ENCODE measurements at regions not wholly inside any gene's neighbourhood (a gene's known extent, or its start where the extent isn't known, plus 50 kb on each side); places are given as distances from the start of the nearest gene placed in this dataset.

DNA sequence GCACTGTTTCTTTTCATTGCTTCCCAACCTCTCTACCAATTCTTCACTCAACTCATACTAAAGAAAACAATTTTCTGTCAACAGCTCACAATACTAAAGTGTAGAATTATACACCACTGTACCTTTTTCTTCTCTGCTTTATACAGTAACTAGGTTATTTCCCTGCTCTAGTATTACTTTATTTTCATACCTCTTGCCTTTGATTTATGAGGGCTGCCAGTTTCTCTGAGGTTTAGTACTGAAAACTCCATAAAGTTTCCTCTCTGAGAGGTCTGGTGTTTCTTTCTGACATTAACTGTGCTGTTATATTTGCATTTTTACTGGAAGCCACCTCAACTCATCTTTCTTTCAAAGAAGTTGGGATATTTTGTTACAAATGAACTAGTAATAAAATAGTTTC, 63.0 kb upstream of the GRIP1 start:
- no peaks in the 10 kb centered on the region for H3K4me1 ChIP-seq (ENCODE audit: insufficient read depth, low read length)
- TF ChIP-seq EZH2 (IDR thresholded peaks at IDR 0.05; ENCODE audit: borderline replicate concordance, low read depth, low read length, severe bottlenecking), result no peak
- TF ChIP-seq, protein P1, sequence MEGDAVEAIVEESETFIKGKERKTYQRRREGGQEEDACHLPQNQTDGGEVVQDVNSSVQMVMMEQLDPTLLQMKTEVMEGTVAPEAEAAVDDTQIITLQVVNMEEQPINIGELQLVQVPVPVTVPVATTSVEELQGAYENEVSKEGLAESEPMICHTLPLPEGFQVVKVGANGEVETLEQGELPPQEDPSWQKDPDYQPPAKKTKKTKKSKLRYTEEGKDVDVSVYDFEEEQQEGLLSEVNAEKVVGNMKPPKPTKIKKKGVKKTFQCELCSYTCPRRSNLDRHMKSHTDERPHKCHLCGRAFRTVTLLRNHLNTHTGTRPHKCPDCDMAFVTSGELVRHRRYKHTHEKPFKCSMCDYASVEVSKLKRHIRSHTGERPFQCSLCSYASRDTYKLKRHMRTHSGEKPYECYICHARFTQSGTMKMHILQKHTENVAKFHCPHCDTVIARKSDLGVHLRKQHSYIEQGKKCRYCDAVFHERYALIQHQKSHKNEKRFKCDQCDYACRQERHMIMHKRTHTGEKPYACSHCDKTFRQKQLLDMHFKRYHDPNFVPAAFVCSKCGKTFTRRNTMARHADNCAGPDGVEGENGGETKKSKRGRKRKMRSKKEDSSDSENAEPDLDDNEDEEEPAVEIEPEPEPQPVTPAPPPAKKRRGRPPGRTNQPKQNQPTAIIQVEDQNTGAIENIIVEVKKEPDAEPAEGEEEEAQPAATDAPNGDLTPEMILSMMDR (IDR thresholded peaks at IDR 0.05; ENCODE audit: borderline replicate concordance, extremely low read depth, low read length, poor library complexity, severe bottlenecking), result no peak
- H3K27me3 ChIP-seq (ENCODE audit: insufficient read depth, low read length, poor library complexity), result peaks cover 2% of the 10 kb centered on the region
- no peak overlapping the region for H3K4me2 ChIP-seq (ENCODE audit: insufficient read depth, low read length)
- H3K79me2 ChIP-seq (ENCODE audit: insufficient read depth, low read length), result no peaks in the 10 kb centered on the region
- H3K4me3 ChIP-seq (ENCODE audit: low read depth in 1 of 2, low read length in 2 of 2), result no peak overlapping the region
- H3K27ac ChIP-seq (ENCODE audit: low read length), result no peak overlapping the region
- DNase-seq (no peak), ATAC-seq (ENCODE audit: insufficient read depth, low read depth) (no peak)
- no peaks in the 10 kb centered on the region for H3K36me3 ChIP-seq (ENCODE audit: insufficient read depth, low read length)
- no peaks in the 10 kb centered on the region for H4K20me1 ChIP-seq (ENCODE audit: insufficient read depth, low read length)
- no peak overlapping the region for H3K9ac ChIP-seq (ENCODE audit: low read depth, low read length)
- no peaks in the 10 kb centered on the region for H3K9me3 ChIP-seq (ENCODE audit: insufficient read depth, low read length, severe bottlenecking)
- H2AFZ ChIP-seq (ENCODE audit: low read depth, low read length), result no peak overlapping the region

DNA sequence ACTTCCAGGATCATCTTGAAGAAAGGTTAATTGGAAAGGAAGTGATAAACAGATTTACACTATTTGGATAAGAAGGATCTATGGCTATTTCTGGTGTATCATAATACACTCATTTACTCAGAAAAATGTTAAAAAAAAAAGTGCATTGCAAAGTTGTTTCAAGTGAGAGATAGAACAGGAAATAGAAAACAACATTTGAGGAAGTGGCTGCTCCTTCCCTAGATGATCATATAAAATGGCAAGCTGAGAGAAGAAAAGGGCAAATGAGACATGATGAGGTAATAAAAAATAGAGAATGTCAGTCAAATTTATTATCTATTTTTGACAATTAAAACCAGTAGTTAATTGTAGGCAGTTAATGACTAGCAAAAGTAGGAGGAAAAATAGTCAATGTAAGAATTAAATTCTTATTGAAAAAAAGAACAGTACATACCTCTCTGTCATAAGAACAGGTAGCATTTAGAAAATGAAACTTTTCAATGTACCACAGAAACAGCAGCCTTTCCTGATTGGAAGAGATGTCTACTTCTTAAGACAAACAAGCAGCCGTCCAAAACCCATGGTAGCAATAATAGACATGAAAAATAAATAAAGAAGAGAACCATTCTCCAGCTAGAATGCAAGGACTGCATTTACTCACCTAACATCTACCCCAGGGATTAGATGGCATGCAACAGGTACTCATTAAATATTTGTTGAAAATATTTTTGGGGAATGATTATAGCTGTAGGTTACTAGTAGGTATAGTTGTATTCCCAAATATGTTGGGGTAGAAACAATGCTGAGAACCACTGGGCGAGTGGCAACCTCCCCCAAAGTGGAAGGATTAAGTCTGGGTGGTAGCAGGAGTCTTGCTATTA, 63.9 kb upstream of the GRIP1 start:
- Histone ChIP-seq H3K4me1 (ENCODE audit: insufficient read depth, low read length) (no peaks in the 10 kb centered on the region), H3K27ac (ENCODE audit: low read length) (no peak overlapping the region), H3K79me2 (ENCODE audit: insufficient read depth, low read length) (no peaks in the 10 kb centered on the region), H3K4me3 (ENCODE audit: low read depth in 1 of 2, low read length in 2 of 2) (no peak overlapping the region), H3K9me3 (ENCODE audit: insufficient read depth, low read length, severe bottlenecking) (no peaks in the 10 kb centered on the region), H3K36me3 (ENCODE audit: insufficient read depth, low read length) (no peaks in the 10 kb centered on the region), H2AFZ (ENCODE audit: low read depth, low read length) (no peak overlapping the region), H4K20me1 (ENCODE audit: insufficient read depth, low read length) (no peaks in the 10 kb centered on the region), H3K27me3 (ENCODE audit: insufficient read depth, low read length, poor library complexity) (peaks cover 2% of the 10 kb centered on the region), H3K4me2 (ENCODE audit: insufficient read depth, low read length) (no peak overlapping the region), H3K9ac (ENCODE audit: low read depth, low read length) (no peak overlapping the region)
- no peak for DNase-seq
- TF ChIP-seq, protein P1 (IDR thresholded peaks at IDR 0.05; ENCODE audit: borderline replicate concordance, extremely low read depth, low read length, poor library complexity, severe bottlenecking), result no peak
- no peak for TF ChIP-seq EZH2 (IDR thresholded peaks at IDR 0.05; ENCODE audit: borderline replicate concordance, low read depth, low read length, severe bottlenecking)
- no peak for ATAC-seq (ENCODE audit: insufficient read depth, low read depth)

DNA sequence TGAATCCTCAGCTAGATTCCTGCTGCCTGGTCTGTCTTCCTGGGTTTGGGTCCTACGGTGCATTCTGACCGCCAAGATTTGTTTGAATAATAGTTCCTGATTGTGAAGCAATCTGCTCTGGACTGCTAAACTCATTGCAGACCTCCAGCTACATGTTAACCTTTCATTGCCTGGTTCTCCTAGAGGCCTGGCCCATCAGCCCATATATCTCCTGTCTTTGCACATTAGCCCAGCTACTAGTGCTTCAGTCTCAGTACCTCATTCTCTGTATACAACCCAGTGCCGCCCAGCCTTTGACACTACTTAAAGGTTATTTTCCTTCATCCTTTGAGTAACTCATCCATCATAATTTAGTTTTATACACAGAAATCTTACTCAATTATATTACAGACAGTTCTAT, 65.6 kb upstream of the GRIP1 start:
- H3K4me3 ChIP-seq (ENCODE audit: low read depth in 1 of 2, low read length in 2 of 2), result no peak overlapping the region
- H3K4me2 ChIP-seq (ENCODE audit: insufficient read depth, low read length), result no peak overlapping the region
- H3K9ac ChIP-seq (ENCODE audit: low read depth, low read length), result no peak overlapping the region
- TF ChIP-seq, protein P1 (IDR thresholded peaks at IDR 0.05; ENCODE audit: borderline replicate concordance, extremely low read depth, low read length, poor library complexity, severe bottlenecking), result no peak
- TF ChIP-seq EZH2 (IDR thresholded peaks at IDR 0.05; ENCODE audit: borderline replicate concordance, low read depth, low read length, severe bottlenecking), result no peak
- no peak overlapping the region for H3K27ac ChIP-seq (ENCODE audit: low read length)
- no peaks in the 10 kb centered on the region for H3K9me3 ChIP-seq (ENCODE audit: insufficient read depth, low read length, severe bottlenecking)
- H3K4me1 ChIP-seq (ENCODE audit: insufficient read depth, low read length), result no peaks in the 10 kb centered on the region
- H3K27me3 ChIP-seq (ENCODE audit: insufficient read depth, low read length, poor library complexity), result peaks cover 2% of the 10 kb centered on the region
- H4K20me1 ChIP-seq (ENCODE audit: insufficient read depth, low read length), result no peaks in the 10 kb centered on the region
- no peak for ATAC-seq (ENCODE audit: insufficient read depth, low read depth)
- H2AFZ ChIP-seq (ENCODE audit: low read depth, low read length), result no peak overlapping the region
- H3K36me3 ChIP-seq (ENCODE audit: insufficient read depth, low read length), result no peaks in the 10 kb centered on the region
- no peak for DNase-seq
- no peaks in the 10 kb centered on the region for H3K79me2 ChIP-seq (ENCODE audit: insufficient read depth, low read length)
